NCI-H1048 (cell line): ENCODE measurements at regions not wholly inside any gene's neighbourhood (a gene's known extent, or its start where the extent isn't known, plus 50 kb on each side); places are given as distances from the start of the nearest gene placed in this dataset.
"Not testable (repeated sequence)": the region's sequence is repeated elsewhere in the genome, so short reads cannot be mapped to it uniquely, and the experiment has no call there.

Experiments used
- DNase-seq: peaks from one replicate; lab custom pipeline; 2025; lab: John Stamatoyannopoulos, UW

DNA sequence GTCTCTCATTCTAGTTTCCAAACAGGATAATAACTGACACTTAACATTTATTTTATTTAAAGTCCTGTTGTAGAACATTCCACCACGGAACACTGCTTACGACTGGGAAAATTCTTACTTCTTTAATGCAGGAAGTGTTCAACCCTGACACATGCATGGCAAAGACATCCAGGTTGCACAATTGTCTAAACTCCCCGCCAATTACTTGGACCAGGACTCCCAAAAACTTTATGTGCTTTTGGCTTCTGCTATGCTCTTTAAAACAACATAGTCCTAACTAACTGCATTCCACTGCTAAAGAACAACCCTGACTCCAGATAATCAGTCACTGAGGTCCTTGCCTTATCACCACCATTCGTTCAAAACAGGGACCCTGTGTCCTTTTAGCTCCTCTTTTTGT is 995.8 kb downstream of the LTN1 start:
- not testable (repeated sequence) for DNase-seq

DNA sequence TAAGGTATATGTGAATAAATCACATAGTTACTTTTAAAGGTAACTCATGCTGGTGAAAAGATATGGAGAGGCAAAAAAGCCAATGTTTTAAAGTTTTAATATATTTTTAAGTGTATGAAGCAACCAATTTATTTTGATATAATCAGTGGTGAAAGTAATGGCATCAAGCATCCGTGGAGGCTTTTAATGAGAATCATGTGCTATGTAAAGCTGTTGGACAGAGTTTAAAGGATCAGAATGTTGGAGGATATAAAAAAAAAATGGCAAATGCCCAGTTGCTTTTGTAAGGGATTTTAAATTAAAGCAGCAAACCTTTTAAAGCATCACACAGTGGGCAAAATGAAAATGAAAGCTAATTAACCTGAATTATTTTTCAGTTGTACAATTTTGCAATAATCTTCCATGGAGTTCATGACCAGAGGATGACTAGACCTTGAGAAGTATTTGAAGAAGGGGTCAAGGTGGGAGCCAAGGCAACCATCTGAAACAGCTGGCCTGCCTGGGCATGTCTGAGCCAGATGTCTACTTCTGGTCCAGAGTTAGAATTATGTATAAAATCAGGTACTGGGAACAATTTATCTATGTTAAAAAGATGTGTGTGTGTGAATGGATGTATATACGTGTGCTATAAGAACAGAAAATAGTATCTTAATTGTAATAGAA is 1007.9 kb downstream of the LTN1 start:
- DNase-seq: not testable (repeated sequence)

DNA sequence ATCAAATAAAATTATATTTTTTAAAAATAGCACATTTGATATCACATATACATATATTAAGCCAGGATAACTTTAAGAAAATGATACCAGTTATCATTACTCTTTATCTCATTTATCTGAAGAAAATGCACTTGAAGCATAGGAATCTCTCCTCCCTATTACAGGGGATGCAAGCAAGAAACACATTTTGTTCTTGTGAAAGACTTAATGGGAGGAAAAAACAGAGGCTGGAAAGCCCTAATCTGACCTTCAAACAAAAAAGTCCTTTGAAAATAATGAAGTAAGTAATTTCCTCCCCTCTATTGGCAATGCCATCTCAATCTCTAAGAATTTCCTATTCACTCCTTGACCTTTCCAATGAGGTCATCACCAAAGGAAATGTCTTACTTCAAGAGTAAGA is 1012.6 kb upstream of the ADAMTS5 start:
- not testable (repeated sequence) for DNase-seq

DNA sequence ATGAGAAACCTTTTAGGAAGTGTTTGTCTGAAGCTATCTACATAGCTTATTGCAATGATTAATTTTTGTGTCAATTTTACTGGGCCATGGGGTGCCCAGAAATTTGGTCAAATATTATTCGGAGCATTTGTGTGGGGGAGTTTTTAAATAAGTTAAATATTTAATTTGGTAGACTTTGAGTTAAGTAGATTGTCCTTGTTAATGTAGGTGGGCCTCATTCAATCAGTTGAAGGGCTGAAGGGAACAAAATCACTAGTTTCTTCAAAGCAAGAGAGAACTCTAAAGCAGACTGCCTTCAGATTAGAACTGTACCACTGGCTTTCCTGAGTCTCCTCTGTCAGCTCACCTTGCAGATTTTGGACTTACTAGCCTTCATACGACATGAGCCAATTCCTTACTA is 1008.6 kb upstream of the ADAMTS5 start:
- no peak for DNase-seq

DNA sequence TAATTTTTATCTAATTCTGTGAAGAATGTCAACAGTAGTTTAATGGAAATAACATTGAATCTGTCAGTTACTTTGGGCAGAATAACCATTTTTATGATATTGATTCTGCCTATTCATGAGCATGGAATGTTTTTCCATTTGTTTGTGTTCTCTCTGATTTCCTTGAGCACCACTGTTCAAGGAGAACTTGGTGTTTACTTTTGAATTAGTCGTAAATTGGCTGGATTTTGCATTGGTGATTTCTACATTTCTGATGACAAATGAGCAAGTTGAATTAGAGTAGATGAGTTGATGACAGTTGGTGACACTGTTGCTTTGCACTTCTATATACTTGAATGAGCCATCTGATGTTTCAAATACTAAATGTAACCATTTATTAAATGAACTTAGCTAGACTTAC is 1007.3 kb upstream of the ADAMTS5 start:
- not testable (repeated sequence) for DNase-seq

DNA sequence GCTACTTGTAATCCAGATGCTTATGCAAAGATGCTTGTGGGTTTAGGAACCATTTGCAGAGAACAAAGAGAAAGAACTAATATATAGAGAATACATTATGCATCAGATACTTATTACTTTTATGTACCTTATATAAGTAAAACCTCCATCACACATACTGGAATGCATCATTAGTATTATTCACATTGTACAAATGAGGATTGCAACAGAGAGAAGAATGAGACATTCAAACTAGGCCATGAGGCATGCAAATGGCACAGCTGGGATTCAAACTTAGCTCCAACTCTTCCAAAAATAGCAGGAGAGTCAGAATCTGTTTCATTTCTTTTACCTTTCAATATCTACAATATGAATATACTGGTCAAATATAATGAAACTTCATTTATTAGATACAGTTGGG is 1001.4 kb upstream of the ADAMTS5 start:
- not testable (repeated sequence) for DNase-seq

DNA sequence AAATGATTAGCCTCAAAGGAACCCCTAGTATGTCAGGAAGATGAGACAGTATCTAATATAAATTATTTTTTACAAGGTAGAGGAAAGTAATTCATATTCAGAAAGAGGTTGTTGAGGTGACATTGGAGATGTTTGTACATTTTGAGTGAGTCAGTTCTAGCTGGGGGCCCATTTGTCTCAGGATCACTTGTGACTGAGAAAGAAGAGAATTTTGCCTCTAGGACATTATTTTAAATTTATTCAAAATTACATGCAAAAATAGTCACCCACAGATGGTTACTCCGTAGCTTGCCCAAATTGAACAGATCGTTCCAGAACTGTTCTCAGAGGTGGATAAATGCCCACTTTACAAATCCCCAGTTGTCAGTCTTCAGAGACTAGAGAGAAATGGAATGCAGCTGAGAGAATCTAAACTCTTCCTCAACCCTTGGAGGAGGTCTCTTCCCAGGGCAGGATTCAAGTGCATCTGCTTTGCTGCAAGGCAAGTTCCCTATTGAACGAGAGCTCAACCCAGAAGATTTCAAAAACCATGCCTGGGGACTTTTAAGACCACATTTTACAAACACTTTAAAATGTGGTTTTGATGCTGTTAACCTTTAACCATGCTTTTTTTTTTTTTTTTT is 987.8 kb upstream of the ADAMTS5 start:
- peak; percentile 36 for DNase-seq

DNA sequence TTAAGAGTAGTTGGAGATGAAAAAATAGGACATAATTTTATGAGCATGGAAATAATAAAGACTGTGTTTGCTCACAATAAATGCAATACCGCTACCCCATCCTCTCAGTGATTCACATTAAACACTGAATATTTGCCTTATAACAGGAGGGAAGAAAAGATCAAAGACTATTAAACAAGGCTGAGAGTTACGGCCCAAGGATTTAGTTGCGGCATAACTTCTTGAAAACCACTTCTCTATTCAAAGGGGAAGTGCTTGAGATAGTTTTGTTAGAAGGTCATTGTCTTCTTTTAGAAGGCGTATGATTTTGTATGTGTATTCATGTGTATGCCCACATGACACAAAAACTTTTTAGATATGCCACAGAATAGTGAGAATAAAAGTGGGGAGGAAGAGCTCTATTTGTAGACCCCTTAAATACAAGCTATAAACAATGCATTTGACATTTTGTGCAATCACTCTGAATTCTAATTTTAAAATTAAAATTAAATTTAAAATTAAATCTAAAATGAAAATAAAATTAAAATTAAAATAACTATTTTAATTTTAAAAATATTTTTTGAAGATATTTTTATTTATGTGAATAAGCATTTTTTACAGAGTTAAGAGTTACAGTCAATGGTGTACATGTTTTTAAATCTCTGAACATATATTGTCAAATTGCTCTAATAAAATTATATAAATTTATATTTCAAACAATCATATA is 986.6 kb upstream of the ADAMTS5 start:
- no peak for DNase-seq

DNA sequence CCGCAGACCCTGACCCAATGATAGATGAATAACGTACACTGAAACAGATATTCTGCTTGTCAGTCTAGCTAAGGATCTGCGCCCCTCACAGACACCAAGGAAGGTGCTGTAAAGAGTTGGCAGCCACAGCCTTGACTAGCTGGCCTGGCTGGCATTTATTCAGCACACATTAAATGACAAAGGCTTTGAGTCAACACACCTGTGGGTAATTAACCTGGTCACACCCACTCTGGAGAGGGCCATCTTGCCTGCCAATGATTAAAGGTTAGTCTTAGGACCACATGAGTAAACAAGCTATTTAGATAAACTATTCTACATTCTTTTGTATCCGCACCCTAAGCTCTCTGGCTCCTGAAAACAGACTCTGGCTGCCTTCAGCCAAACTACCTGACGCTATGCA is 982.2 kb upstream of the ADAMTS5 start:
- not testable (repeated sequence) for DNase-seq

DNA sequence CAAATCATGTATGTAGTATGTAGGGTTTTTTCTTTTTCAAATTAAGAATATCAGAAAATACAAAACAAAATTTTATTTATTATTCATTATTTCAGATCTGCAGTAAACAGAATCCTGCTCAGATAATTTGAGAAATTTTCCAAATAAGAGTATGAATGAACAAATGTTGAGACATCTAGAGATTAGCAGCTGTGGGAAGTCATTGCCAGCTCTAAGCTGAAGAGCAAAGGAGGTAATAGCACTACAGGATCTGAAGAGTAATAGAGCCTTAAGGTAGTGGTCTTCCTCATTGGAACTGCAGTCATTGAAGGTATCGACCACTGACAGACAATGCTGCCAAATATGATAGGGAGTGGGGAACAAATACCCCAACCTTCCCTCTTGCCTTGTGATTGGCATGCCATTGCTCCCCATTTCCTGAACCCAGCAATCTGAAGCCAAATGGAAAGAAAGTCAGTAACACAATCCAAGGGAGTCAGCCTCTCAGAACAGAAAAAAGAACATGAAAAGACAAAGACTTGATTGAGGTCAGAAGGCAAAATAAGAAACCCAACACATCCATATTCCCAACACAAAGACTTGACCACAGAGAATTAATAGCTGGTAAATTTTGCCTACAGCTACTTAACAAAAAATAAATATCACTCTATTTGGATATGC is 963.4 kb upstream of the ADAMTS5 start:
- not testable (repeated sequence) for DNase-seq

DNA sequence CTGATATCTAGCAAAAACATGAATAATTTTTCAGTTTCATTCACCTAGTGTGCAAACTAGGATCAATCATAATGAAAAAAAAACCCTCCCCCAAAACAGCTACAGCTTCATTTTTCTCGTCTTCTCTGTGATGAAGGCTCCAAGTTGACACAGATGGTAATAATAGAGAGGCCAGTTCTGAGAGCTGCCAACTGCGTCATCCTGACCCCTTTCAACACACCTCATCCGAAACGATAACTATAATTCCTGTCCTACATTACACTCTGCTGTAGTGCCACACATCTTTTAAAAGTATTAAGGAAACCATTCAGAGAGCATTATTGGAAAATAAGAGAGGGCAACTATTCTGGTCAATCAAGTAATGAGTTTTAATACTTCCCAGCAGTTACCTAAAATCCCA is 962.3 kb upstream of the ADAMTS5 start:
- not testable (repeated sequence) for DNase-seq

DNA sequence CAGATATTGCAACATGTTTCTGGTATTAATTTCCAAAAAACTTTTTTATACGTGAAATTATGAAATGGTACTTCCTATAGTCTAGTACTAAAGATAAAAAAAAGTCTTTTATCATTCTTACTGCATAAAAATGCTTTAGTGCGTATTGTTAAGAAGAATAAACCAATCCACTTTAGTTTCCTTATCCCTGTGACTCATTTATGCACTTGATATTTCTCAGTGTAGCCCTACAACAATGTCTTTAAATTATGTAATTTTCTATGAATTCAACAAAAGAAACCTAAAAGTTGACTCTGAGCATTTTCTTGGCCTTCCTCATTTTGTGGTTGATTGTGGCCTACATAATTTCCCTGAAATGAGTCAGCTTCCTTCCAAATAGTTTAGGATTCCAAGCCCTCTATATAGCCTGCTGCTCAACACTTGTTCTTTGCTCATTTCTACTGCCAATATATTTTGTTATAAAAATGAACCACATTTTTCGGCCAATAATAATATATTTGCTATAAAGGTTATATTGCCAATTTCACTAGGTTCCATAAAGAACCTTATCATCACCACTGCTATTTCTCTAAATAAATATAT is 961.7 kb upstream of the ADAMTS5 start:
- not testable (repeated sequence) for DNase-seq

DNA sequence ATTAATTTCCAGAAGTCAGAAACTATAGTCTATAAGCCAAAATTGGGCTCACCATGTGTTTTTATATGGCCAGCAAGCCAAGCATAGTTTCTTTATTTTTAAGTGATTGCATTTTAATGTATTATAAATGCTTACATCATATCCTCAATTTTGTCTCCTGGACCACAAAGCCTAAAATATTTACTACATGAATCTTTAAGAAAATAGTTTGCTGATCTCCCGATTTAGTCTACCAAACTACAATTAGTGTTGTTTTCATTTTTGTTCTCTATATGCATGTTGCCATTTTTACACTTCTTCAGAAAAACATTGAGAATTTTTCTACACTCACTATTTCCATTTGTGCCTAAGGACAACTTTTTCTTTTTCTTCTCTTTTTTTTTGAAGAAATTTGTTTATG is 954.5 kb upstream of the ADAMTS5 start:
- not testable (repeated sequence) for DNase-seq

DNA sequence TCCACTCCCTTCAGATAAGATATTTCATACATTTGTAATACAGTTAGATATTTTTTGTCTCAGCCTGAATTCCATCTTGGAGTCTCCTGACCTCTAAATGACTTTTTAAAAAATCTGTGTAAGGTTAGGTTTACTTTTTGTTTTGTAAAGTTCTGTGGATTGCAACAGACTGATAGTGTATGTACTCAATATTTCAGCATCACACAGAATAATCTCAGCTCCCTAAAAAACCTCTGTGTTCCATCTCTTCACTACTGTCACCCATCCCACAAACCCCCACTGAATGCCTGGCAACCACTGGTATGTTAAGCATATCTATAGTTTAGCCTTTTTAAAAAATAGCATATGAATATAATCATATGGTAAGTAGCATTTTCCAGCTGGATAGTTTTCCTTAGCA is 951.1 kb upstream of the ADAMTS5 start:
- DNase-seq: not testable (repeated sequence)

DNA sequence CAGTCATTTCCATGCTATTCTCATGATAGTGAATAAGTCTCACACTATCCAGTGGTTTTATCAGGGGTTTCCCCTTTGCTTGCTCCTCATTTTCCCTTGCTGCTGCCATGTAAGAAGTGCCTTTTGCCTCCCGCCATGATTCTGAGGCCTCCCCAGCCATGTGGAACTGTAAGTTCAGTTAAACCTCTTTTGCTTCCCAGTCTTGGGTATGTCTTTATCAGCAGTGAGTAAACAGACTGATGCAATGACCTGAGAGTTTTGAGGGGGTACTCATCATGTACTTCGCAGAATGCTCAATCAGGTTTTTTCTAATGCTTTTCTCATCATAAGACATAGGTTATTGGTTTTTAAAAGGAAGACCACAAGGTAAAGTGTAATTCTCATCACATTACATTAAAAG is 949.4 kb upstream of the ADAMTS5 start:
- DNase-seq: not testable (repeated sequence)

DNA sequence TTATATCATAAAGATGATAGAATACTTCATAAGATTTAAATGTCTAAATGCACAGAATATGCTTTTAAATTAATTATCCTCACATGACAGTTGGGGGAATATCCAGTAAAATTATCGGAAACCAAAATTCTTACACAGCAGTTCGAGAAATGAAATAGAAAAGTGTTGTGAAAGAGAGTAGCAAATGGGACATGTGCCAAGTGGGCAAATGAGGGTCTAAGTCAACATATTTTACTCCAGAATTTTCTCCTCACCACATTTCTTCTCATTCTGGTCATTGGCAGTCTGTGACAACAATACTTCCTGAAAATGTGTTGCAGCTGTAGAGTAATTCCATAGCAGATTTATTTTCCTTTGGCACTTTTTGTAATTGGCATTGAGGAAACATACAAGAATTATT is 945.2 kb upstream of the ADAMTS5 start:
- not testable (repeated sequence) for DNase-seq

DNA sequence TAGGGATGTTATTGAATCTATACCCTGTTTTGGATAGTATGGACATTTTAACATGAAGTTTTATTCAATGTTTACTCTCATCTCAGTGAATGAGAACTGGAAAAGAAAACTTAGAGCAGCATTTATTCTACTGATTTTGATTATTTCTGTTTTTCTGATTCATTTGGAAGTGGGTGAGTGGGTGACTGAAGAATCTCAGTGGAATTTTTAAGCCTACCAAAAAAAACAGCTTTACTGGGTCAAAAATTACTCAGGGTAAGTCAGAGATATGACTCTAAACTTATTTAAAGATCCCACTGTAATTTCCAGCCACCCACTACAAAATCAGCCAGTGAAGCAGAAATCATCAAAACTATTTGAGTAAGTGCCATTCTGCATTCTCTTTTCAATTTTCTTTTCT is 942.6 kb upstream of the ADAMTS5 start:
- not testable (repeated sequence) for DNase-seq

DNA sequence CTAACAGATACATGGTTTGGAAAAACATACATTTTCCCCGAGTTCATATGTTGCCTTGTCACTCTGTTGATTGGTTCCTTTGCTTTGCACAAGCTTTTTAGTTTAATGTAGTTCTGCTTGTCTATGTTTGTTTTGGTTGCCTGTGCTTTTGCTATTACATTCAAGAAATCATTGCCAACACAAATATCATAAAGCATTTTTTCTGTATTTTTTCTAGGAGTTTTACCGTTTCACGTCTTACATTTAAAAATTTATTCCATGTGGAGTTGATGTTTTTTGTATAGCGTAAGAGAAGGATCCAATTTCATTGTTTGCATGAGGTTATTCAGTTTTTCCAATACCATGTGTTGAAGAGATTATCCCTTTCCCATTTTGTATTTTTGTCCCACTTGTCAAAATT is 941.9 kb upstream of the ADAMTS5 start:
- DNase-seq: not testable (repeated sequence)

DNA sequence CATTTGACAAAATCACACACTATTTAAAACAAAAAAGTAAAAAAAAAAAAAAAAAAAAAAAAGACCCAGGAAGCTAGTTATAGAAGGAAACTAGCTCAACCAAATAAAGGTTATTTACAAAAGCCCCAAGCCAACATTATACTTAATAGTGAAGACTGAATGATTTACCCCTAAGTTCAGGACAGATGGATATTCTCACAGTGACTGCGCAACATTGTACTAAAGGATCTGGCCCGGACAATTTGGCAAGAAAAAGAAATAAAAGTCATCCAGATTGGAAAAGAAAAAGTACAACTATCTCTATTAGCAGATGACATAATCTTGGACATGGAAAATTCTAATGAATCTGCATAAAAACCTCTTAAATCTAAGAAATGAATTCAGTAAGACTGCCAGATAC is 936.0 kb upstream of the ADAMTS5 start:
- not testable (repeated sequence) for DNase-seq

DNA sequence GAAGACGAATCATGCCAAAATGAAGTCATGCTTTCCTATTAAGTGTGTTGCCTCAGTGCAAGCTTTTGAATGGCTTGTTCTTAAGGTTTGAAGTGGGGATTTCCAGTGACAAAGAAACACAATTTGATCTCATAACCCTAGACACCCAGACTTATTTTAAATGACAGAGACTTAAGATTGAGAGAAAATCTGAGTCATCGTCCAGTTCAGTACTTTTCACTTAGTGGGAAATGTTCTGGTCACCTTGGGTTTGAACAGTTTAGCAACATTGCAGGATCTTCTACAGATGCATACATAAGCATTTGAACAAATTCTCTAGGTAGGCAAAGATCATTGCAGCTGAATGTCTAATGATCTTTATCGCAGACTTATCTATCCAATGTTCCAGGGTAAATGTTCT is 926.7 kb upstream of the ADAMTS5 start:
- not testable (repeated sequence) for DNase-seq

DNA sequence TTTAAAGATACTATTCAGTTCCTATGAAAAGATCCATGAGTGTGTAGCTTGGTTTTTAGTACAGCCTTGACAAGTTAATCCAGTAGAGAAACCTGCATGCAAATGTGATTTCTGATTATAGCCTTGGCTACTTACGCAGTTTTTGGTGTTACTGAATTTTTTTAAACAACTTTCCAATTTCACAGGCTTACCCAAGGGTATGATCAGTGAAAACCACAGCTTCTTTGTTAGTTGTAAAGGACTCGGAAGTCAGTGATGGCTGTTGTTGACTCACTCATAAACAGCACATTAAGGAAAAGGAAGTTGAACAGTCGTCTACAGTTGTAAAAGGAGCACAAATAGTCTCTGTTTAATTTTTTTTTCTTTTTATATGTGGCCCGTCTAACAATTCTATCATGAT is 924.6 kb upstream of the ADAMTS5 start:
- peak; percentile 12 for DNase-seq

DNA sequence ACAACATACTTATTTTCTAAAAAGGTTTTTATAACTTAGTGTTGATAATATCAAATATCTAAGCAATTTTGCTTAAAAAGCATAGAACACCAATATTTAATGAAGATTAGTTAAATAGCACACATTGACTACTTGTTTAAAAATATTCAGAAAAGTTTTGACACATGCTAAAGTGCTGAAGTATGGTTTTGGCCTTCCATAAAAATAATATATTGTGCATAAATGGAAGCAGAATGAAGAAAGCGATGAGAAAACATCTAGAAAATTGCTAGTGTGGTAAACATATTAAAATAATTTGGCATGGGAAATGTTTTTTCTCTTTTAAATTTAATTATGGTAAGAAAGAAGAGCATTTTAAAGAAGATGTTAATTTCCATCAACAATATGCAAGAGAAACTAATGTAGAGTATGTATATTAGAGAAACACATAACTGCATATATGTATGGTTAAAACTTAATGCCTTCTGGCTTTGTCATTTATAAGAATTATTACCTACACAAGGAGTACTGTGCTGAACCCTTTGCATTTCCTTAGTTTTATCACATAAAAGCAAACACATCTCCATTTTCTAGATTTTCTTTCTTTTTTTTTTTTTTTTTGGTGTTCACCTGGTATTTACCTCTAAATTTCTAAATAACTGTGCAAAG is 921.0 kb upstream of the ADAMTS5 start:
- not testable (repeated sequence) for DNase-seq
